ENCODE measurements at regions not wholly inside any gene's neighbourhood (a gene's known extent, or its start where the extent isn't known, plus 50 kb on each side); places are given as distances from the start of the nearest gene placed in this dataset.

DNA sequence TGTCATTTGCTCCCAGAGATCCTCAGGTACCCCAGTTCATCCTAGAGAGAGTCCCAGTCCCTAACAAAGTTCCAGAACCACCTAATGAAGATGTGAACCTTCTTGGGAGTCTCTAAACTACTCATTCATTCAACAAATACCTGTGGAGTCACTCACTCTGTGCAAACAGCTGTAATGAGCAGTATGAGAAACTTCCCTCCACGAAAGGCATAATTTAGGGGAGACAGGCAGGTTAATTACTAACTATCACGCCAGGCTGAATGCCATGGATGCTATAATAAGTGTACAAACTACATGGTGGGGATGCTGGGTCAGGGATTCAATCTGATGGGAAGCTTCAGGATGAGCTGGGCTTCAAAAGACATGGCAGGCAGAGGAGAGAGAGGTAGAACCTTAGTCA lies 70.1 kb upstream of the AFDN start:
- Histone ChIP-seq H3K27ac (ENCODE audit: low read depth, low read length) (no peak overlapping the region), H4K8ac (ENCODE audit: low read depth, low read length) (no peak overlapping the region), H3K4me3 (ENCODE audit: low read depth, low read length) (no peak overlapping the region), H3K27me3 (ENCODE audit: insufficient read depth, low read length) (no peaks in the 10 kb centered on the region), H3K79me1 (ENCODE audit: low read length) (peaks cover 2% of the 10 kb centered on the region), H3K4me2 (ENCODE audit: low read length) (no peak overlapping the region), H3K14ac (ENCODE audit: low read length) (no peak overlapping the region), H4K12ac (ENCODE audit: low read depth, low read length) (no peak overlapping the region), H4K91ac (ENCODE audit: low read depth, low read length) (no peak overlapping the region), H2BK5ac (ENCODE audit: low read depth, low read length, poor library complexity) (no peak overlapping the region), H3K4ac (ENCODE audit: low read depth, low read length) (no peak overlapping the region), H2BK12ac (ENCODE audit: low read length) (peak overlapping the region; percentile 23), H3K9ac (ENCODE audit: low read length) (no peak overlapping the region), H3K18ac (ENCODE audit: low read length) (no peak overlapping the region), H3K79me2 (ENCODE audit: control insufficient read depth, insufficient read depth, low read length, poor library complexity) (no peaks in the 10 kb centered on the region), H3K9me3 (ENCODE audit: insufficient read depth, low read depth, low read length) (no peaks in the 10 kb centered on the region), H2AK5ac (ENCODE audit: low read length) (no peak overlapping the region), H3K23ac (ENCODE audit: low read length) (no peak overlapping the region), H3K4me1 (ENCODE audit: control insufficient read depth in 1 of 2, insufficient read depth in 2 of 2, low read length in 2 of 2) (peaks cover 14 to 17% of the 10 kb centered on the region in 2 experiments), H2BK120ac (ENCODE audit: insufficient read depth, low read length, poor library complexity) (no peak overlapping the region), H2AFZ (ENCODE audit: insufficient read depth, low read length, poor library complexity) (no peak overlapping the region), H3K36me3 (ENCODE audit: control insufficient read depth in 1 of 2, insufficient read depth in 2 of 2, low read length in 2 of 2) (no peaks in the 10 kb centered on the region)
- peak in 1 of 2 donors; percentile 3 for DNase-seq
- no CpG with 5 or more reads among the region's 2 CpGs for WGBS (ENCODE audit: extremely low coverage, insufficient coverage, insufficient read length)

DNA sequence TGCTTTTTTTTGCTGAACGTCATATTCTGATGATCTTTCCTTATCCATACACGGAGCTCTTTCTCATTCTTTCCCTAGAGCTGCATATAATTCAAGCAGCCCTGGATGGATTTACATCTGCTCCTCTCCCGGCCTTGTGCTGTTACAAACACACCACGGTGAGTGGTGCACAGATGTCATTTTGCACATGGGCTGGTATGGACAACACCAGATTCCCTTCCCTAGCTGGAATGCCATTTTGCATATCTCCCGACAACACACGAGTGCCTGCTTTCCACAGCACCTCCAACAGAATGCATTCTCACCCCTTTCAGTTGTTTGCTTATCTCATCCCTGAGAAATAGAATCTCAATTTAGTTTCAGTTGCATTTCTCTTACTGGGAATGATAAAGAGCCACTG lies 69.5 kb upstream of the AFDN start:
- Histone ChIP-seq H3K4me1 (ENCODE audit: control insufficient read depth in 1 of 2, insufficient read depth in 2 of 2, low read length in 2 of 2) (peaks cover 15 to 16% of the 10 kb centered on the region in 2 experiments), H3K18ac (ENCODE audit: low read length) (no peak overlapping the region), H2BK120ac (ENCODE audit: insufficient read depth, low read length, poor library complexity) (no peak overlapping the region), H3K79me2 (ENCODE audit: control insufficient read depth, insufficient read depth, low read length, poor library complexity) (no peaks in the 10 kb centered on the region), H3K14ac (ENCODE audit: low read length) (no peak overlapping the region), H3K27me3 (ENCODE audit: insufficient read depth, low read length) (no peaks in the 10 kb centered on the region), H2AFZ (ENCODE audit: insufficient read depth, low read length, poor library complexity) (no peak overlapping the region), H3K27ac (ENCODE audit: low read depth, low read length) (no peak overlapping the region), H4K12ac (ENCODE audit: low read depth, low read length) (no peak overlapping the region), H3K36me3 (ENCODE audit: control insufficient read depth in 1 of 2, insufficient read depth in 2 of 2, low read length in 2 of 2) (no peaks in the 10 kb centered on the region), H3K9me3 (ENCODE audit: insufficient read depth, low read depth, low read length) (no peaks in the 10 kb centered on the region), H2BK12ac (ENCODE audit: low read length) (no peak overlapping the region), H3K4me3 (ENCODE audit: low read depth, low read length) (no peak overlapping the region), H3K4ac (ENCODE audit: low read depth, low read length) (no peak overlapping the region), H4K8ac (ENCODE audit: low read depth, low read length) (no peak overlapping the region), H2BK5ac (ENCODE audit: low read depth, low read length, poor library complexity) (no peak overlapping the region), H3K4me2 (ENCODE audit: low read length) (no peak overlapping the region), H3K9ac (ENCODE audit: low read length) (no peak overlapping the region), H3K23ac (ENCODE audit: low read length) (no peak overlapping the region), H2AK5ac (ENCODE audit: low read length) (no peak overlapping the region), H3K79me1 (ENCODE audit: low read length) (no peaks in the 10 kb centered on the region), H4K91ac (ENCODE audit: low read depth, low read length) (no peak overlapping the region)
- WGBS (ENCODE audit: extremely low coverage, insufficient coverage, insufficient read length) = no CpG with 5 or more reads among the region's 6 CpGs
- no peak for DNase-seq

DNA sequence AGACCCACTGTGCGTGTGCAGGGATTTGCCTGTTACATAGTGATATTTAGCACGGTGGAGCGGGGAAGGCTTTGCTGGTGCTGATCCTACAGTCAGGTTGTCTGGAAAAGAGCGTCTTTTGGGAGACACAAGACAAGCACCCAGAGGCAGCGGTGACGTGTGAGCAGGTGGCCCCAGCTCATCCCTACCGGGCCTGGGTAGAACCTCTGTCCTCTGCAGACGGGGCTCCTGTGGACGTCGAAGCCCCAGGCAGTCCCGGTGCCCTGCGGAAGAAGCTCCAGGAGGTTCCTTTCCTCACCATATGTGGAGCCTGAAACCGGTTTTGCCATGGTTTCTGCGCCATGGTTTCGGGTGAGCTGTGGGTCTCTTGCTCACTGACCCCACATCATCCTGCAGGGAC lies 68.9 kb upstream of the AFDN start:
- H4K91ac ChIP-seq (ENCODE audit: low read depth, low read length) = peak overlapping the region; percentile 15
- DNase-seq = no peak
- no peak overlapping the region for H3K4ac ChIP-seq (ENCODE audit: low read depth, low read length)
- no peaks in the 10 kb centered on the region for H3K36me3 ChIP-seq (ENCODE audit: control insufficient read depth in 1 of 2, insufficient read depth in 2 of 2, low read length in 2 of 2)
- H2BK120ac ChIP-seq (ENCODE audit: insufficient read depth, low read length, poor library complexity) = no peak overlapping the region
- H3K4me1 ChIP-seq (ENCODE audit: control insufficient read depth in 1 of 2, insufficient read depth in 2 of 2, low read length in 2 of 2) = peaks cover 15 to 16% of the 10 kb centered on the region in 2 experiments
- H3K23ac ChIP-seq (ENCODE audit: low read length) = no peak overlapping the region
- H3K9me3 ChIP-seq (ENCODE audit: insufficient read depth, low read depth, low read length) = no peaks in the 10 kb centered on the region
- H3K27ac ChIP-seq (ENCODE audit: low read depth, low read length) = no peak overlapping the region
- peak overlapping the region; percentile 13 for H2AK5ac ChIP-seq (ENCODE audit: low read length)
- no peak overlapping the region for H2BK5ac ChIP-seq (ENCODE audit: low read depth, low read length, poor library complexity)
- H3K18ac ChIP-seq (ENCODE audit: low read length) = no peak overlapping the region
- peak overlapping the region; percentile 8 for H2BK12ac ChIP-seq (ENCODE audit: low read length)
- H3K79me1 ChIP-seq (ENCODE audit: low read length) = no peaks in the 10 kb centered on the region
- H3K14ac ChIP-seq (ENCODE audit: low read length) = no peak overlapping the region
- no peak overlapping the region for H3K9ac ChIP-seq (ENCODE audit: low read length)
- no peaks in the 10 kb centered on the region for H3K27me3 ChIP-seq (ENCODE audit: insufficient read depth, low read length)
- no peaks in the 10 kb centered on the region for H3K79me2 ChIP-seq (ENCODE audit: control insufficient read depth, insufficient read depth, low read length, poor library complexity)
- H4K8ac ChIP-seq (ENCODE audit: low read depth, low read length) = no peak overlapping the region
- no peak overlapping the region for H4K12ac ChIP-seq (ENCODE audit: low read depth, low read length)
- no peak overlapping the region for H3K4me3 ChIP-seq (ENCODE audit: low read depth, low read length)
- no CpG with 5 or more reads among the region's 15 CpGs for WGBS (ENCODE audit: extremely low coverage, insufficient coverage, insufficient read length)
- H2AFZ ChIP-seq (ENCODE audit: insufficient read depth, low read length, poor library complexity) = no peak overlapping the region
- no peak overlapping the region for H3K4me2 ChIP-seq (ENCODE audit: low read length)

DNA sequence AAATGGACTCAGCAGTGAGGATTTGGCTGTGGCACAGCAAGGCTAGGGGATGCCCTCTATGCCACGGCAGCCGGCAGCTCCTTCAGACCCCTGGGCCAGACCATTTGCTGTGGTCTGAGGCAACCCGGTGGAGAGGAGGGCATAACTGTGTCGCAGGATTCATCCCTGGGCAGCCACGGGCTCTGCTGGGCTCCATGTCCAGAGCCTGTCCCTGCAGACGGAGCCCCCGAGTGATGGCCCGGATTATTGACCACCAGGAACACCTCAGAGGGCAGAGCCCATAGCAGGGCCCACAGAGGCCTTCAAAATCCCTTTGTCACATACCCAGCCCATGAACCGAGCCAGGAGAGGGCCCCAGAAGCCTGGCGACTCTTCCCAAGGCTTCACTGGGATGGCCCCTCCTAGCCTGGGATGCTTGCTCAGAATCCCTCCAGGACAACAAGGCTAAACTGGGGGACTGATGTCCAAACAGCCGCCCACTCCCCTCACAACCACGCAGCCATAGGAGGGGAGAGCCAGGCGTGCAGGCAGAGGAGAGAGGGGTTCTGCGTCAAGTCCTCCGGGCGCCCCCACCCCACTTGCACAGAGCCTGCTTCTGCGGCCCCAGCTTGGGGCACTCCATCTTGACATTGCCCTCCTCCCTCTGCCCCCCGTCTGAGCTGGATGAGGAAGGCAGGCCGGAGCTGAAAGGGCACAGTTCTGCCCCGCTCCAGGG lies 68.2 kb upstream of the AFDN start:
- Histone ChIP-seq H2BK120ac (ENCODE audit: insufficient read depth, low read length, poor library complexity) (no peak overlapping the region), H2AK5ac (ENCODE audit: low read length) (peak overlapping the region; percentile 31), H3K36me3 (ENCODE audit: control insufficient read depth in 1 of 2, insufficient read depth in 2 of 2, low read length in 2 of 2) (no peaks in the 10 kb centered on the region), H3K18ac (ENCODE audit: low read length) (no peak overlapping the region), H3K27ac (ENCODE audit: low read depth, low read length) (no peak overlapping the region), H3K4me3 (ENCODE audit: low read depth, low read length) (no peak overlapping the region), H2BK5ac (ENCODE audit: low read depth, low read length, poor library complexity) (no peak overlapping the region), H4K91ac (ENCODE audit: low read depth, low read length) (peak overlapping the region; percentile 15), H3K4me2 (ENCODE audit: low read length) (no peak overlapping the region), H4K8ac (ENCODE audit: low read depth, low read length) (no peak overlapping the region), H3K9ac (ENCODE audit: low read length) (no peak overlapping the region), H3K4ac (ENCODE audit: low read depth, low read length) (no peak overlapping the region), H2AFZ (ENCODE audit: insufficient read depth, low read length, poor library complexity) (no peak overlapping the region), H3K27me3 (ENCODE audit: insufficient read depth, low read length) (no peaks in the 10 kb centered on the region), H3K14ac (ENCODE audit: low read length) (no peak overlapping the region), H3K4me1 (ENCODE audit: control insufficient read depth in 1 of 2, insufficient read depth in 2 of 2, low read length in 2 of 2) (peaks cover 15 to 16% of the 10 kb centered on the region in 2 experiments), H3K23ac (ENCODE audit: low read length) (no peak overlapping the region), H3K79me1 (ENCODE audit: low read length) (no peaks in the 10 kb centered on the region), H3K79me2 (ENCODE audit: control insufficient read depth, insufficient read depth, low read length, poor library complexity) (no peaks in the 10 kb centered on the region), H2BK12ac (ENCODE audit: low read length) (peak overlapping the region; percentile 8), H3K9me3 (ENCODE audit: insufficient read depth, low read depth, low read length) (no peaks in the 10 kb centered on the region), H4K12ac (ENCODE audit: low read depth, low read length) (no peak overlapping the region)
- no CpG with 5 or more reads among the region's 20 CpGs for whole genome bisulfite sequencing (ENCODE audit: extremely low coverage, insufficient coverage, insufficient read length)
- DNase-seq = no peak
